Smooth muscle cell (in vitro differentiated cells): ENCODE measurements at regions not wholly inside any gene's neighbourhood (a gene's known extent, or its start where the extent isn't known, plus 50 kb on each side); places are given as distances from the start of the nearest gene placed in this dataset.
"Not testable (repeated sequence)": the region's sequence is repeated elsewhere in the genome, so short reads cannot be mapped to it uniquely, and the experiment has no call there.

Experiments used
- DNase-seq: peaks from one replicate; lab custom pipeline; 2025; ENCODE audit not compliant: unreplicated experiment; lab: John Stamatoyannopoulos, UW
- H2AFZ ChIP-seq: fragments of 200-600 bp; sonication (generic); 2 replicates; pipeline ENCODE4 v1.6.0; 2016; ENCODE audit warnings: antibody characterized with exemption, low read depth, mild to moderate bottlenecking
- H3F3A ChIP-seq: fragments of 200-600 bp; sonication (generic); 2 replicates; pipeline ENCODE4 v1.6.0; 2017; ENCODE audit warnings: antibody characterized with exemption, low read depth
- H3K27ac ChIP-seq: fragments of 200-600 bp; sonication (generic); 2 replicates; pipeline ENCODE4 v1.5.1; 2016; ENCODE audit warnings: low read depth, mild to moderate bottlenecking
- H3K27me3 ChIP-seq: fragments of 200-600 bp; sonication (generic); 2 replicates; pipeline ENCODE4 v1.6.1; 2016; ENCODE audit warnings: low read depth, mild to moderate bottlenecking
- H3K36me3 ChIP-seq: fragments of 200-600 bp; sonication (generic); 2 replicates; pipeline ENCODE4 v1.5.1; 2016; ENCODE audit warnings: low read depth
- H3K4me1 ChIP-seq: fragments of 200-600 bp; sonication (generic); 2 replicates; pipeline ENCODE4 v1.5.1; 2016; ENCODE audit warnings: low read depth
- H3K4me2 ChIP-seq: fragments of 200-600 bp; sonication (generic); 2 replicates; pipeline ENCODE4 v1.6.0; 2016; ENCODE audit warnings: mild to moderate bottlenecking
- H3K4me3 ChIP-seq: fragments of 200-600 bp; sonication (generic); 2 replicates; pipeline ENCODE4 v1.5.1; 2016; ENCODE audit warnings: mild to moderate bottlenecking
- H3K79me2 ChIP-seq: fragments of 200-600 bp; sonication (generic); 2 replicates; pipeline ENCODE4 v1.6.0; 2016; ENCODE audit warnings: low read depth, mild to moderate bottlenecking
- H3K9ac ChIP-seq: fragments of 200-600 bp; sonication (generic); 2 replicates; pipeline ENCODE4 v1.6.0; 2016; ENCODE audit warnings: low read depth
- H3K9me3 ChIP-seq: fragments of 200-600 bp; sonication (generic); replicated peaks from 2 replicates; pipeline ENCODE4 v1.5.1; 2016; ENCODE audit warnings: low read depth
- H4K20me1 ChIP-seq: fragments of 200-600 bp; sonication (generic); 2 replicates; pipeline ENCODE4 v1.6.0; 2016; ENCODE audit warnings: low read depth
- WGBS: methylation state at CpG from one replicate; pipeline ENCODE4 v1.1.7; 2016; ENCODE audit warnings: low lambda C conversion rate; 5-methylcytosine and 5-hydroxymethylcytosine counted together
- TF ChIP-seq, protein P1 (sequence below): fragments of 200-600 bp; sonication (generic); IDR thresholded peaks from 2 replicates; pipeline ENCODE4 v1.5.1; 2017; ENCODE audit warnings: borderline replicate concordance, mild to moderate bottlenecking, antibody characterized with exemption; ENCODE audit not compliant: insufficient read depth, poor library complexity, severe bottlenecking

DNA sequence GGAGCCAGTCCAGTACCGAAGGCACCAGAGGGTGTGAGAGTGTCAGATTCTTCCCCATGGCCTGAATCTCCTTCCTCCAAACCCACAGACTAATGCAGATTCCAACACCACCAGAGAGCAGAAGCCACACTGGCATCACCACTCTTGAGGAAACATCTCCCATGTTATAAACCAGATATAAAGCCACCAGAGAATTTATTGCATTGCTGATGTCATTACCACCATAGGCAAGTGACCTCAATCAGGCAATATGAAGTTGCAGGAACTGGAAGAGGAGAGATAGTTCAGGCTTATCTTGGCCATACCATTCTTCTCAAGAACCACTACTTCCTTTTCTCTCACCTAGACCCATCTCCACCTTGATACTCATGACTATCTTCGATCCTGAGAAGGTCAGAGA lies 653.4 kb downstream of the TMEM121 start:
- no peak for DNase-seq
- Histone ChIP-seq H3K79me2 (no peaks in the 10 kb centered on the region), H2AFZ (no peak overlapping the region), H3F3A (no peaks in the 10 kb centered on the region), H3K27me3 (no peaks in the 10 kb centered on the region), H3K4me3 (no peak overlapping the region), H3K27ac (no peak overlapping the region), H3K4me1 (no peaks in the 10 kb centered on the region), H3K4me2 (no peak overlapping the region), H4K20me1 (no peaks in the 10 kb centered on the region), H3K9me3 (peaks cover 4% of the 10 kb centered on the region), H3K36me3 (no peaks in the 10 kb centered on the region), H3K9ac (no peak overlapping the region)
- WGBS, result 62% methylated on average over 2 of the region's 2 CpGs
- TF ChIP-seq, protein P1, sequence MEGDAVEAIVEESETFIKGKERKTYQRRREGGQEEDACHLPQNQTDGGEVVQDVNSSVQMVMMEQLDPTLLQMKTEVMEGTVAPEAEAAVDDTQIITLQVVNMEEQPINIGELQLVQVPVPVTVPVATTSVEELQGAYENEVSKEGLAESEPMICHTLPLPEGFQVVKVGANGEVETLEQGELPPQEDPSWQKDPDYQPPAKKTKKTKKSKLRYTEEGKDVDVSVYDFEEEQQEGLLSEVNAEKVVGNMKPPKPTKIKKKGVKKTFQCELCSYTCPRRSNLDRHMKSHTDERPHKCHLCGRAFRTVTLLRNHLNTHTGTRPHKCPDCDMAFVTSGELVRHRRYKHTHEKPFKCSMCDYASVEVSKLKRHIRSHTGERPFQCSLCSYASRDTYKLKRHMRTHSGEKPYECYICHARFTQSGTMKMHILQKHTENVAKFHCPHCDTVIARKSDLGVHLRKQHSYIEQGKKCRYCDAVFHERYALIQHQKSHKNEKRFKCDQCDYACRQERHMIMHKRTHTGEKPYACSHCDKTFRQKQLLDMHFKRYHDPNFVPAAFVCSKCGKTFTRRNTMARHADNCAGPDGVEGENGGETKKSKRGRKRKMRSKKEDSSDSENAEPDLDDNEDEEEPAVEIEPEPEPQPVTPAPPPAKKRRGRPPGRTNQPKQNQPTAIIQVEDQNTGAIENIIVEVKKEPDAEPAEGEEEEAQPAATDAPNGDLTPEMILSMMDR, result no peak

DNA sequence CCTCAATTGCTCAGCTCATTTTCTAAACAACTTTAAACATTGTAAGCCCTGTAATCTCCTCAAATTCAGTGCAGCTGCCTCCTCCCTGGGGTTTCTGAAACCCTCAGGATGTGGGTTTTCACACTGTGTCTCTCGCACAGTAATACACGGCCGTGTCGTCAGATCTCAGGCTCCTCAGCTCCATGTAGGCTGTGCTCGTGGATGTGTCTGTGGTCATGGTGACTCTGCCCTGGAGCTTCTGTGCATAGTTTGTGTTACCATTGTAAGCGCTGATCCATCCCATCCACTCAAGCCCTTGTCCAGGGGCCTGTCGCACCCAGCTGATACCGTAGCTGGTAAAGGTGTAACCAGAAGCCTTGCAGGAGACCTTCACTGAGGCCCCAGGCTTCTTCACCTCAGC lies 658.4 kb downstream of the TMEM121 start:
- not testable (repeated sequence) for H3K4me3 ChIP-seq, H3K79me2 ChIP-seq, H4K20me1 ChIP-seq, H3K4me1 ChIP-seq, H3F3A ChIP-seq, DNase-seq, H2AFZ ChIP-seq, H3K27me3 ChIP-seq, H3K4me2 ChIP-seq, H3K9me3 ChIP-seq, H3K27ac ChIP-seq, H3K36me3 ChIP-seq, H3K9ac ChIP-seq
- 73% methylated on average over 8 of the region's 8 CpGs for WGBS

- H4K20me1 ChIP-seq, H3K4me1 ChIP-seq, H3K36me3 ChIP-seq, H3K4me2 ChIP-seq, H2AFZ ChIP-seq, H3K9me3 ChIP-seq, H3K9ac ChIP-seq, H3F3A ChIP-seq, H3K4me3 ChIP-seq, DNase-seq, H3K79me2 ChIP-seq, H3K27ac ChIP-seq, H3K27me3 ChIP-seq: not testable (repeated sequence)
- 74% methylated on average over 6 of the region's 6 CpGs for WGBS
These were observed 658.9 kb downstream of the TMEM121 start for GRCh38 chr14:106185174-106185836.

GRCh38 chr14:106185837-106186233 lies 659.5 kb downstream of the TMEM121 start:
- Histone ChIP-seq H3K9ac (no peak overlapping the region), H4K20me1 (no peaks in the 10 kb centered on the region), H3K4me1 (no peaks in the 10 kb centered on the region), H3F3A (no peaks in the 10 kb centered on the region), H3K27ac (no peak overlapping the region), H3K79me2 (no peaks in the 10 kb centered on the region), H3K4me3 (no peak overlapping the region), H3K36me3 (no peaks in the 10 kb centered on the region), H3K4me2 (no peak overlapping the region), H3K9me3 (no peaks in the 10 kb centered on the region), H3K27me3 (no peaks in the 10 kb centered on the region), H2AFZ (no peak overlapping the region)
- 58% methylated on average over 4 of the region's 4 CpGs for WGBS
- no peak for DNase-seq
- TF ChIP-seq, protein P1, result no peak

GRCh38 chr14:106187216-106187615 lies 660.8 kb downstream of the TMEM121 start:
- 62% methylated on average over 3 of the region's 3 CpGs for WGBS
- H3K79me2 ChIP-seq, result no peaks in the 10 kb centered on the region
- H3K27ac ChIP-seq, result no peak overlapping the region
- no peak overlapping the region for H3K9ac ChIP-seq
- no peaks in the 10 kb centered on the region for H3K27me3 ChIP-seq
- DNase-seq, result no peak
- no peak overlapping the region for H3K4me2 ChIP-seq
- no peak overlapping the region for H2AFZ ChIP-seq
- H3K4me3 ChIP-seq, result no peak overlapping the region
- H3K4me1 ChIP-seq, result no peaks in the 10 kb centered on the region
- no peaks in the 10 kb centered on the region for H4K20me1 ChIP-seq
- H3K9me3 ChIP-seq, result no peaks in the 10 kb centered on the region
- H3F3A ChIP-seq, result no peaks in the 10 kb centered on the region
- no peaks in the 10 kb centered on the region for H3K36me3 ChIP-seq
- TF ChIP-seq, protein P1, result no peak

DNA sequence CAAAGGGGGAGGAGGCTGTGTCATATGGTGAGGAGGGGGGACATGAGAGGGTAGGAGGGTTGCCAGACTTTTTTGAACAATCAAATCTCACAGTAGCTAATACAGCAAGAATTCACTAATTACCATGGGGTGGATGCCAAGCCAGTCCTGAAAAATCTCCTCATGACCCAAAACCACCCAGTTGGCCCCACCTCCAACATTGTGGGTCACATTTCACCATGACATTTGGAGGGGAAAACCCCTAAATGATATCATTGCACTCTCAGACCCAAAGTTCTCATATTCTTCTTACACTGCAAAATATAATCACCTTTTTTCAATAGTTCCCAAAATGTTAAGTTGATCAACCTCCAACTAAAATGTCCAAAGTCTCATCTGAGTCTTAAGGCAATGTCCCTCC lies 666.3 kb downstream of the TMEM121 start:
- not testable (repeated sequence) for H3K79me2 ChIP-seq, H3F3A ChIP-seq

More for the DNA sequence above, 666.3 kb downstream of the TMEM121 start:
- not testable (repeated sequence) for H3K36me3 ChIP-seq, H3K27me3 ChIP-seq, H3K4me1 ChIP-seq, H3K9ac ChIP-seq, H3K27ac ChIP-seq, DNase-seq, H4K20me1 ChIP-seq, H3K4me2 ChIP-seq, H3K4me3 ChIP-seq, H2AFZ ChIP-seq, H3K9me3 ChIP-seq
